Activated naive CD4-positive, alpha-beta T cell treated with anti-CD3 and anti-CD28 coated beads, Interleukin-2, amount 10 ng/mL, durations not matched to agents 7 days and 5 days (primary cell): ENCODE measurements at regions not wholly inside any gene's neighbourhood (a gene's known extent, or its start where the extent isn't known, plus 50 kb on each side); places are given as distances from the start of the nearest gene placed in this dataset.

Experiments used
- CTCF ChIA-PET: fragments of 350-600 bp; sonication (Branson Sonifier 250); formaldehyde crosslinking; loops from one replicate; lab custom pipeline; 2021; ENCODE audit warnings: antibody characterized with exemption; lab: Charles Lee
- DNase-seq: peaks from one replicate; pipeline ENCODE4 v3.0.0-alpha.2; 2020
- H3K27ac Mint-ChIP-seq: one replicate; pipeline ENCODE4 v1.8.0; 2021; ENCODE audit warnings: mild to moderate bottlenecking, moderate library complexity, mixed read lengths
- H3K27me3 Mint-ChIP-seq: one replicate; pipeline ENCODE4 v1.8.0; 2021; ENCODE audit warnings: mild to moderate bottlenecking, mixed read lengths
- H3K36me3 Mint-ChIP-seq: one replicate; pipeline ENCODE4 v1.8.0; 2021; ENCODE audit warnings: mixed read lengths
- H3K4me1 Mint-ChIP-seq: one replicate; pipeline ENCODE4 v1.8.0; 2021; ENCODE audit warnings: mixed read lengths
- H3K4me3 Mint-ChIP-seq: one replicate; pipeline ENCODE4 v1.8.0; 2021; ENCODE audit warnings: mild to moderate bottlenecking, moderate library complexity, mixed read lengths
- H3K9me3 Mint-ChIP-seq: one replicate; pipeline ENCODE4 v1.8.0; 2021; ENCODE audit warnings: mixed read lengths

DNA sequence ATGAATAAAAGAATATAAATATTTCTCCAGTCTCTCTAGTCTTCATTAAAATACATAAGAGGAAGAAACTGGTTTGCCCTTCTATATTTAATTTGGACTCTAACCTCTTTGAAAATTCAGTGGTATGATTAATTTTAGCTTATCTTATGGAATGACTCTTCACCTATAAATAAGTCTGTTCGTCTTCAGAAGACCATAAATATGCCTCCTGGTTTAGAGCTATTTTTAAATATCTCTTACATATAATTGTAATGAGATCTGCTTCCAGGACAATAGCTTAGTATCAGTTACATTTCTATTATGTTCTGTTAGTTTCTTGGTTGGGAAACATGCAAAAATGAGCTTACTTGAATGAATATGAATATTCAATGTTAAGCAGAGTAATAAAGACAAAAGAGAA is 257.5 kb upstream of the HMGA2 start:
- Mint-ChIP-seq H3K4me3 (no peak overlapping the region), H3K9me3 (no peaks in the 10 kb centered on the region), H3K36me3 (no peaks in the 10 kb centered on the region), H3K27ac (no peak overlapping the region), H3K4me1 (no peaks in the 10 kb centered on the region), H3K27me3 (peaks cover 3% of the 10 kb centered on the region)
- CTCF ChIA-PET = no interaction called here
- DNase-seq = no peak

DNA sequence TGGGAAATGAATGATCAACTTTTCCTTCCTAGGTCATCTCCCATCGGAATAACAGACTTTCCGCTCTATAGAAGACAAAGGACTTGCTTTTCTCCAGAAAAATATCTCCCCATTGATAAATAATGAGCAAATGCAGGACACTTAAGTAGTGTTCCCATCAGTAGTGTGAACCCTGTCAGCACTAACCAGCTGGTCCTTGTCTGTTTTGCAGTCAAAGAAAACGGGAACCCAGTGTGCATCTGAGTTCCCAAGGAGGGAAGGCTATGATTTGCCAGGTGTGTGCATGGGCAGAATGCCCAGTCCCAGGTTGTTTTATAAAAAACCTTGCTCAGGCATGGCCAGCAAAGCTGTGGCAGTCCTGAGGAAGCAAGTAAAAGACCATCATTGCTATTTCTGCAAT is 256.5 kb upstream of the HMGA2 start:
- H3K4me3 Mint-ChIP-seq = no peak overlapping the region
- H3K36me3 Mint-ChIP-seq = no peaks in the 10 kb centered on the region
- no peaks in the 10 kb centered on the region for H3K9me3 Mint-ChIP-seq
- H3K4me1 Mint-ChIP-seq = no peaks in the 10 kb centered on the region
- CTCF ChIA-PET = interaction anchor here (0.6 to 1.3 kb wide), 2 partner anchors 11 to 34 kb away, joined by 3 to 4 read pairs; no protein-coding TSS in a partner anchor
- no peak overlapping the region for H3K27ac Mint-ChIP-seq
- H3K27me3 Mint-ChIP-seq = peaks cover 3% of the 10 kb centered on the region
- DNase-seq = no peak

DNA sequence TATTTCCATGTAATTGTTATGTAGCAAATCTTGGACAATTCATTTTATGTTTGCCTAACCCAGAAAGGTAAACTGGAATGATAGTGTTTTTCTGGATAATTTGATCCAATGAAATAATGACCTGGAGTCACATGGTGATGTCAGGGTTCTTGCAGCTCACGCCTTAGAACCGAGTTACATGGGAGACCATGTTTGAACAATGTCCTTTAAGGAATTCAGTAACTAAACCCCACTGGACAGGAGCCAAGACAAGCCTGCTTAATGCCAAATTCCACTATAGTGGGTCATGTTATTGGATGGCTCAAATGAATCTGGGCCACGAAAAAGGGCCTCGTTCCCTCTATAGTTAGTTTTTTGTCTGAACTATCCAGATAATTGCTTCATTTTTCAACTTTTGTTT is 255.8 kb upstream of the HMGA2 start:
- no peak for DNase-seq
- Mint-ChIP-seq H3K9me3 (no peaks in the 10 kb centered on the region), H3K27ac (no peak overlapping the region), H3K27me3 (no peaks in the 10 kb centered on the region), H3K4me3 (no peak overlapping the region), H3K36me3 (no peaks in the 10 kb centered on the region), H3K4me1 (no peaks in the 10 kb centered on the region)
- CTCF ChIA-PET = interaction anchor here (1.3 kb wide), 1 partner anchor 12 kb away, joined by 4 read pairs; no protein-coding TSS in a partner anchor

DNA sequence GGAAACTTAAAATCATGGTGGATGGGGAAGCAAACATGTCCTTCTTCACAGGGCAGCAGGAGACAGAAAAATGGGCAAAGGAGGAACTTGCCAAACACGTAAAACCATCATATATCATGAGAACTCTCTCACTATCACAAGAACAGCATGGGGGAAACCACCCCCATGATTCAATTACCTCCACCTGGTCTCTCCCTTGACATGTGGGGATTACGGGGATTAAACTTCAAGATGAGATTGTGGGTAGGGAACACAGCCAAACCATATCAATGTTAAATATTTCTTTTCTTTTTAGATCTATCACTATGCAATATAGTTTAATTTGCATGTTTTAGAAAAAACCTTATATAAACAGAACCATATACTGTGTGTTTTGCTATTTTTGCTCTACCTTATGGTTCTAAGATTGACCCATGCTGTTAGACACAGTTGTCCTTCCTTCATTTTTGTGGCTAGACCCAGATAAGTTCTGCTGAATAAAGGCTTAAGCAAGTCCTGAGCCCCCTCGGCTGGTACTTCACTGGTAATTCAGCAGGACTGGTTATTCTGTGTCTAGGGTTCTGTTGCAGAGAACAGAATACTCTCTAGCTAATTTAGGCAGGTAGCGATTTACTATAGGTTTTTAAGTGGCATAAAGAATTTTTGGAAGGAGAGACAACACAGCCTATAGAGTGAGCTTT is 253.7 kb upstream of the HMGA2 start:
- Mint-ChIP-seq H3K4me3 (no peak overlapping the region), H3K9me3 (peaks cover 3% of the 10 kb centered on the region), H3K27ac (no peak overlapping the region), H3K4me1 (no peaks in the 10 kb centered on the region), H3K36me3 (no peaks in the 10 kb centered on the region), H3K27me3 (no peaks in the 10 kb centered on the region)
- DNase-seq = no peak
- CTCF ChIA-PET = no interaction called here

DNA sequence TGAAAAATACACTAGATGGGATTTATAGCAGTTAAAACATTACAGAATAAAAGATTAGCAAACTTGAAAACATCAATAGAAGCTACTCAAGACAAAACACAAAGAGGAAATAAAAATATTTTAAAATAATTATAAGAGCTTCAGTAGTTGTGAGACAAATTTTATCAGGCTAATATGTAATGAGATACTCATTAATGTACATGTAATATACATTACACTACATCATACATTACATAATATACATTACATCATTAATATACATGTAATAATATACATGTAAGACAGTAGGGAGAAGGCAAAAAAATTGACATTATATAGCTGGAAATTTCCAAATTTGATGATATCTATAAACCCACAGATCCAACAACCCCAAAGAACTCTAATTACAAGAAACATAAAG is 249.4 kb upstream of the HMGA2 start:
- no peaks in the 10 kb centered on the region for H3K36me3 Mint-ChIP-seq
- CTCF ChIA-PET = interaction anchor here (0.7 kb wide), 1 partner anchor 28 kb away, joined by 3 read pairs; no protein-coding TSS in a partner anchor

DNA sequence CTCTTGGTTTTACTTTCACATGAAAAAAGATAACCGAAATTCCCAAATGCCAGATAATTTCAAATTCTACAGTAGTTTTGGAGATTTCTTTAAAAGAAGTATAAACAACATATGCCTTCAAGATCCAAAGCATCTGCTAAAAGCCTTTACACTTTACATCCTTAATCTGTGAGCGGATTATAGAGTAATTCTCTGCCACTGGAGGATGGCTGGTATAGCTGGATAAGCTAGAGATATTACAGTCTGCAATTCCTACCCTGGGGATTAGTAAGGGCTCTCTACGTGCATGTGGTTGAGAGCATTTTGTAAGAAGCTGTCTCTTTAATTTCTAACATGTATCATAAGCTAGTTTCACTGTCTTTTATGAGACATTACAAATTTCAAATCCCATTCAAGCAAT is 240.3 kb upstream of the HMGA2 start:
- Mint-ChIP-seq H3K27ac (no peak overlapping the region), H3K9me3 (no peaks in the 10 kb centered on the region), H3K36me3 (no peaks in the 10 kb centered on the region), H3K4me1 (no peaks in the 10 kb centered on the region), H3K4me3 (no peak overlapping the region), H3K27me3 (no peaks in the 10 kb centered on the region)
- DNase-seq = no peak
- CTCF ChIA-PET = no interaction called here

More for the DNA sequence above, 249.4 kb upstream of the HMGA2 start:
- no peaks in the 10 kb centered on the region for H3K27me3 Mint-ChIP-seq
- DNase-seq = no peak
- H3K4me1 Mint-ChIP-seq = no peaks in the 10 kb centered on the region
- H3K9me3 Mint-ChIP-seq = peaks cover 3% of the 10 kb centered on the region
- H3K4me3 Mint-ChIP-seq = no peak overlapping the region
- H3K27ac Mint-ChIP-seq = no peak overlapping the region

DNA sequence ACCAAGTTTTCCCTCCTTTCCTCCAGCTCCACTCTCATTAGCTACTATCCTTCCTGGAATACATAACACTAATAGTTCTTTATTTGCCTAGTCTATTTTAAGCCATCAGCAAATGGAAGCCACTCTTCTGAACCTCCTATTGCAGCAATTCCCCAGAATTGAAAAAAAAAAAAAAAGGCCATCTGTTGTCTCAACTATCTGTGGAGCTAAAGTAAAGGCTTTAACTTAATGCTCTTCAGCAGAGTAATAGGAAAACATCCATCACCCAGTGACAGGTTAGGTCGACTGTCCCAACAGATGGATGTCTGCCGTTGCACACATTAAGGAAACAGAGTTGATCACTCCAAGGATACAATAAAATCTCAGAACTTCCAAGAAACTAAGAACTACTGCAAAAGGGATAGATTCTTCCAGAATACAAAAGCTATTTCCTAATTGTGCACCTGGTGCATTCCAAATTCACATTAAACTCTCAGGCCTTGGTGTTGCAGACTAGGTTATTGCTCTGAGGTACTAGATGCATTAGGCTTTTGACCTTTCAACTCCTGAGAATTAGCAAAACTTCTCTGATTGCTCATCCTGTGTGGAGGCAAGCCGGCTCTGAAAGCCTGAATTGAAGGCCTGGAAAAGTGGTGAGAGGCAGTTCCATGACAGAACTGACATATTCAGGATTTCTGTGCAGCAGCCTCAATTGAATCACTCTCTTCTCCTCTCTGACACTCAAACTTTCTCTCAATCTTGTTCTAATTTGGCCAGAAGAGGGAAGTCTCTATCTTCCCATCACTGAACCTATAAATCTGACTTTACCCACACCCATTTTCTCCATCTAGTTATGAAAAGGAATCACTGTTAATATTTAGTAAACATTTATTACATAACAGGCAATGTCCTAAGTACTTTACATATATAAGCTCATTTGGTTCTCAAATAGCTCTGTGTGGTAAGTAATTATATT is 238.4 kb upstream of the HMGA2 start:
- Mint-ChIP-seq H3K36me3 (no peaks in the 10 kb centered on the region), H3K27ac (no peak overlapping the region), H3K4me1 (no peaks in the 10 kb centered on the region), H3K27me3 (no peaks in the 10 kb centered on the region), H3K9me3 (no peaks in the 10 kb centered on the region), H3K4me3 (no peak overlapping the region)
- DNase-seq = no peak
- CTCF ChIA-PET = no interaction called here

DNA sequence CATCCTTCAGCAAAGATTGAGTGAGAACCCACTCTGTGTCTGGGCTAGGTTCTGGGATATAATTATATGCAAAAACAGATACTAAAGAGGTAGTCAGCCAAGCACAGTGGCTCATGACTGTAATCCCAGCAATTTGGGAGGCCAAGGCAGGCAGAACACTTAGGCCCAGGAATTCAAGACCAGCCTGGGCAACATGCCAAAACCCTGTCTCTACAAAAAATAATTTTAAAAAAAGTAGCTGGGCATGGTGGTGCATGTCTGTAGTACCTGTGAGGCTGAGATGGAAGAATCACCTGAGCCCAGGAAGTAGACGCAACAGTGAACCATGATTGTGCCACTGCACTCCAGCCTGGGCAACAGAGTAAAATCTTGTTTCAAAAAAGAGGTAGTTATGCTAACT is 237.5 kb upstream of the HMGA2 start:
- H3K4me1 Mint-ChIP-seq = no peaks in the 10 kb centered on the region
- no peaks in the 10 kb centered on the region for H3K36me3 Mint-ChIP-seq
- no peak overlapping the region for H3K27ac Mint-ChIP-seq
- no peaks in the 10 kb centered on the region for H3K9me3 Mint-ChIP-seq
- no peaks in the 10 kb centered on the region for H3K27me3 Mint-ChIP-seq
- no peak for DNase-seq
- no peak overlapping the region for H3K4me3 Mint-ChIP-seq
- CTCF ChIA-PET = interaction anchor here (1.6 kb wide), 1 partner anchor 16 kb away, joined by 6 read pairs; no protein-coding TSS in a partner anchor

DNA sequence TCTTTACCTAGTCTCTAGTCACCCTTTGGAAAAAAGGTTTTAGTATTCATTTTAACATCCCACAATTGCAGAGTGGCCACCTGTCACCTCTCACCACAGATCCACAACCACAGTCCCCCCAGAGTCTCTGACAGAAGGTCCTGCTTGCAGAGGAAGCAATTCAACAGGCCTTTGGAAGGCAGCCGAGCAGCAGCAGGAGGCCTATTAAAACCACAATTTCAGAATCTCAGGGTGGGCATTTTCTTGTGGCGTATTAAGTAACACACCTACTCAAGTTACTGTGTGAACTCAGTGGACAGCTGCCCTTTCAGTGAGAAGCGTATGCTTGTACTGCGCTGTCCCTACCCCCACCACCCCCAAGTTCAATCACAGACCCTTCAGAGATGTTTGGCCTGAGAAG is 234.0 kb upstream of the HMGA2 start:
- Mint-ChIP-seq H3K27ac (no peak overlapping the region), H3K9me3 (no peaks in the 10 kb centered on the region), H3K4me1 (no peaks in the 10 kb centered on the region), H3K36me3 (no peaks in the 10 kb centered on the region), H3K4me3 (no peak overlapping the region), H3K27me3 (peaks cover 3% of the 10 kb centered on the region)
- no peak for DNase-seq
- CTCF ChIA-PET = interaction anchor here (0.8 kb wide), 1 partner anchor 11 kb away, joined by 3 read pairs; no protein-coding TSS in a partner anchor

DNA sequence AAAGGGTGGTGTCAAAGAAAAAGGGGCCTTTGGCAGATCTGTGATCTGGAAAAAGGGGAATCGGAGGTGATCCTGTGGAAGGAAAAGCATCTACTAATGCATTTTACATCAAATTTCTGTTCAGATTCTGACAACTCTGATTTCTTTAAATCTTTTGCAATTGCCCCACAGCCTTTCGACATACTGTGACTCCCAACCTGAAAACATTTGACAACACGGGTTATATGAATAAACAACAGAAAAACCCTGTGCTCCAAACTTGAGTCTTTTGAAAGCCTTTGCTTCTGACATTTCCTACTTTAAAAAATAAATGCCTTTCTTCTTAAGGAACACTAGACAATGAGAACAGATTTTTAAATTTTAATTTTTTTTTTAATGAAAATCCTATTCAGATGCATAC is 231.9 kb upstream of the HMGA2 start:
- Mint-ChIP-seq H3K4me1 (no peaks in the 10 kb centered on the region), H3K9me3 (no peaks in the 10 kb centered on the region), H3K4me3 (no peak overlapping the region), H3K27ac (no peak overlapping the region), H3K27me3 (peaks cover 3% of the 10 kb centered on the region), H3K36me3 (no peaks in the 10 kb centered on the region)
- no peak for DNase-seq
- CTCF ChIA-PET = no interaction called here

DNA sequence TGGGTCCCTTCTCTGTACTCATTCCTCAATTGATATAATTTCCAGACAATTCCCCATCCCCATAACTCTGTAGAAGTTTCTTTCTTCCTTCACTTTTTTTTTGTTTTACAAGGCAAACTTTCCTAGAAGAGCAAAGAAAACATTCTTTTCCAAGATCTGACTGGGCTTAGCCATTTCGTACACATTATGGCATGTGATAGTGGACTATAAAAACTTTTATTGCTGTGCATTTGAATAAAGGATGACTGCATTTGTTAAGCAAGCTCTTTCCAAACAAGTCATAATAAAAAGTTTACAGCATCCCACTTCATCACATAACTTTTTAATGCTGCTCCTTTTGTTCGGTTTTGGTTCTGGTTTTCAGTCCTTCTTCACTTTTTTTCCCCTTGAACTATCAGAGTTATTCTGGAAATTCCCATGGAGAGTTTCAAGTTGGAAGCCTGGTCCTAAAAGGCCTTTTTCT is 231.0 kb upstream of the HMGA2 start:
- no peaks in the 10 kb centered on the region for H3K36me3 Mint-ChIP-seq
- CTCF ChIA-PET = interaction anchor here (1.5 kb wide), 1 partner anchor 10 kb away, joined by 3 read pairs; no protein-coding TSS in a partner anchor
- H3K27me3 Mint-ChIP-seq = peaks cover 3% of the 10 kb centered on the region
- H3K4me1 Mint-ChIP-seq = no peaks in the 10 kb centered on the region
- H3K4me3 Mint-ChIP-seq = no peak overlapping the region
- H3K9me3 Mint-ChIP-seq = no peaks in the 10 kb centered on the region
- DNase-seq = no peak
- H3K27ac Mint-ChIP-seq = no peak overlapping the region

DNA sequence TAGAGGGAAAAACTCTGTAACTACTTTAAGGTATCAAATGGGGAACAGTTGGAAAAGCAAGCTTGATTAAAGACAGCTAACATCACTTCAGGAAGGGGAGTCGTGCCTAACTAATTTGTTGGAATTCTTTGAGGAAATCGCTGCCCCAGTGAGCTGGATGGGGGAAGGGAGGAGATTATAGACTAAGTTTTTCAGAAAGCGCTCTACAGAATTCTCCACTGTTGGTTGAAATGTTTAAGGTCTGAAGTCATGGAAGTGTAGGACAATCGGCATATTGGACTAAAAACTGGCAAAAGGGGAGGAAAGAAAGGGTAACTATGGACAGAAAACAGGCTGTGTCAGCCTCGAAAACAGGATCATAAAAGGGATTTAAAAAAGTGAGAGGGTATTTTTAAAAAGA is 229.9 kb upstream of the HMGA2 start:
- H3K36me3 Mint-ChIP-seq = no peaks in the 10 kb centered on the region
- no peak overlapping the region for H3K4me3 Mint-ChIP-seq
- peaks cover 3% of the 10 kb centered on the region for H3K27me3 Mint-ChIP-seq
- CTCF ChIA-PET = interaction anchor here (1.5 kb wide), 1 partner anchor 8 kb away, joined by 3 read pairs; no protein-coding TSS in a partner anchor
- H3K4me1 Mint-ChIP-seq = no peaks in the 10 kb centered on the region
- no peak for DNase-seq
- H3K27ac Mint-ChIP-seq = no peak overlapping the region
- H3K9me3 Mint-ChIP-seq = no peaks in the 10 kb centered on the region

DNA sequence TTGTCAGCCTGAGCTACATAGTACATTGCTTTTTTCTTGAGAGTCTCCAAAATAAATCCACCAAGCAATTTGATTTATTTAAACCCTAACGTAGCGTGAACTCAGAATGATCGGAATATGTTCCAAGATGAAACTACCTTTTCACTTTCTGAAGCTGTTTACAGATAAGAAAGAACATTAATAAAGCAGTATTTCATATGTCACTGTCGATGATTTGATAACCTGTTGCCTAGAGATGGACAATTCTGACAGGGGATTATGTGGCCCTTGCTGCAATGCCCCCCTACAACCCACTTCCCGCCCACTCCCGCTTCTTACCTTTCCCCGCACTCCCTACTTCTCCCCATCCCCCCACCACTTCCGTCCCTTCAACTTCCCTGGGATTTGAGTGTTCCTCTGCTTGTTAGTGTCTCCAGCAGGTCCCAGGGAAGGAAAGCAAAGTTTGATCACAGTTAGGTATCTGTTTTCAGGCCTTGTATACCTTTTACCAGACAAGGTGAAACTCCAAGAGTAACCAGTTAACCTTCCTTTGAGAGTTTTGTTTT is 229.2 kb upstream of the HMGA2 start:
- no peak for DNase-seq
- Mint-ChIP-seq H3K36me3 (no peaks in the 10 kb centered on the region), H3K4me3 (no peak overlapping the region), H3K27ac (no peak overlapping the region), H3K4me1 (no peaks in the 10 kb centered on the region), H3K9me3 (no peaks in the 10 kb centered on the region), H3K27me3 (peaks cover 3% of the 10 kb centered on the region)
- CTCF ChIA-PET = no interaction called here

DNA sequence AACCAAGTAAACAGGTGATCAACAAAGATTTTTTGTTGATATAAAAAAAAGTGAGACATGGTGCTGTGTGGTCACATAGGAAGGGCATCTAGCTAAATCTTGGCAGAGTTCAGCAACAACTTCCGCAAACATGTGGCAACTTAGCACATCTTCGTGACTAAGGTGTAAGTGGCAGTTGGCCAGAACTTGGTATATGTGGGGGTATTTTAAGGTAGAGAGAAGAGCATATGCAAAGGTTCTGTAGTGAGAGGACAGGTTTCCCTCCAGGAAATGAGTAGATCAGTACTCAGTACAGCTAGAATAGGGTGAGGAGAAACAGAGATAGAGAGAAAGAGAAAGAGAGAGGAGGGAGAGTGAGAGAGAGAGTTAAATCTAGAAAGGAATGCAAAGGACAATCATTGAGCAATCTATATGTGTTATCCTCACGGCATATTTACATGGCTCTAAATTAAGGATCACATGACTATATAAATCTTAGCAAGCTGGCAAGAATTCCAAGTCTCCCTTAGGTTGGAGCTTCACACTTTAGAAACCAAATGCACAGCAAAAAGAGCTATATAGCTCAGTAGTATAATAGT is 227.7 kb upstream of the HMGA2 start:
- Mint-ChIP-seq H3K4me1 (no peaks in the 10 kb centered on the region), H3K27me3 (peaks cover 7% of the 10 kb centered on the region), H3K36me3 (no peaks in the 10 kb centered on the region), H3K4me3 (no peak overlapping the region), H3K27ac (no peak overlapping the region), H3K9me3 (no peaks in the 10 kb centered on the region)
- DNase-seq = no peak
- CTCF ChIA-PET = no interaction called here
